ENCODE measurements at regions not wholly inside any gene's neighbourhood (a gene's known extent, or its start where the extent isn't known, plus 50 kb on each side); places are given as distances from the start of the nearest gene placed in this dataset.

DNA sequence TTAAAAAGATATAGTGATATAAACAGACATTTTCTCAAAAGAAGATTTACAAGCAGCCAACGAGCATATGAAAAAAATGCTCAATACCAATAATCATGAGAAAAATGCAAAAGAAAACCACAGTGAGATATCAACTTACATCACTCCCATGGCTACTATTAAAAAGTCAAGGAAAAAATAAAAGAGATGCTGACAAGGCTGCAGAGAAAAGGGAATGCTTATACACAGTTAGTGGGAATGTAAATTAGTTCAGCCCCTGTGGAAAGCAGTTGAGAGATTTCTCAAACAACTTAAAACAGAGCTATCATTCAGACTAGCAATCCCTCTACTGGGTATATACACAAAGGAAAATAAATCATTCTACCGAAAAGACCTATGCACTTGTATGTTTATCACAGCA lies 97.1 kb upstream of the CARD18 start:
- TF ChIP-seq, protein P1, sequence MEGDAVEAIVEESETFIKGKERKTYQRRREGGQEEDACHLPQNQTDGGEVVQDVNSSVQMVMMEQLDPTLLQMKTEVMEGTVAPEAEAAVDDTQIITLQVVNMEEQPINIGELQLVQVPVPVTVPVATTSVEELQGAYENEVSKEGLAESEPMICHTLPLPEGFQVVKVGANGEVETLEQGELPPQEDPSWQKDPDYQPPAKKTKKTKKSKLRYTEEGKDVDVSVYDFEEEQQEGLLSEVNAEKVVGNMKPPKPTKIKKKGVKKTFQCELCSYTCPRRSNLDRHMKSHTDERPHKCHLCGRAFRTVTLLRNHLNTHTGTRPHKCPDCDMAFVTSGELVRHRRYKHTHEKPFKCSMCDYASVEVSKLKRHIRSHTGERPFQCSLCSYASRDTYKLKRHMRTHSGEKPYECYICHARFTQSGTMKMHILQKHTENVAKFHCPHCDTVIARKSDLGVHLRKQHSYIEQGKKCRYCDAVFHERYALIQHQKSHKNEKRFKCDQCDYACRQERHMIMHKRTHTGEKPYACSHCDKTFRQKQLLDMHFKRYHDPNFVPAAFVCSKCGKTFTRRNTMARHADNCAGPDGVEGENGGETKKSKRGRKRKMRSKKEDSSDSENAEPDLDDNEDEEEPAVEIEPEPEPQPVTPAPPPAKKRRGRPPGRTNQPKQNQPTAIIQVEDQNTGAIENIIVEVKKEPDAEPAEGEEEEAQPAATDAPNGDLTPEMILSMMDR (IDR thresholded peaks at IDR 0.05; ENCODE audit: extremely low read depth, insufficient read depth, missing control alignments), result no peak
- DNase-seq (ENCODE audit: low spot score), result no peak
- in situ Hi-C loops (cut with MboI; ENCODE audit: low pct_unique_long_range_greater_than_20kb, low sequenced_read_pairs, unreplicated experiment), result no loop called here

DNA sequence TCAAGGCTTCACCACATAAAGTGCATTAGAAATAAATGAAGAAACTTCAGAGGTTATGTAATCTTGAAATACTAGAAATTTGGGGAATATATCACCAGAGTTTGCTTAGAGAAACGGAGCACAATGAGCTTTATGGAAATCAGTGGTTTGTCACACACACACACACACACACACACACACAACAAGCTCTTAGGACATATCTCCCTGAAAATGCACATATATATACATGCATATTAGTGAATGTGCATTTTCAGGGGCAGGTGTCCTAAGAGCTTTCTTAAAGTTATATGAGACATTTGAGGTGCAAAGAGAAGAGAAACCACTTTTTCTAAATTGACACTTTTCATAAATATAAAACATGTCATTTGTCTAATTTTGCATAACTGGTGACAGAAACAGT lies 93.7 kb upstream of the CARD18 start:
- in situ Hi-C loops (cut with MboI; ENCODE audit: low pct_unique_long_range_greater_than_20kb, low sequenced_read_pairs, unreplicated experiment), result no loop called here
- DNase-seq (ENCODE audit: low spot score), result no peak
- TF ChIP-seq, protein P1 (IDR thresholded peaks at IDR 0.05; ENCODE audit: extremely low read depth, insufficient read depth, missing control alignments), result no peak

DNA sequence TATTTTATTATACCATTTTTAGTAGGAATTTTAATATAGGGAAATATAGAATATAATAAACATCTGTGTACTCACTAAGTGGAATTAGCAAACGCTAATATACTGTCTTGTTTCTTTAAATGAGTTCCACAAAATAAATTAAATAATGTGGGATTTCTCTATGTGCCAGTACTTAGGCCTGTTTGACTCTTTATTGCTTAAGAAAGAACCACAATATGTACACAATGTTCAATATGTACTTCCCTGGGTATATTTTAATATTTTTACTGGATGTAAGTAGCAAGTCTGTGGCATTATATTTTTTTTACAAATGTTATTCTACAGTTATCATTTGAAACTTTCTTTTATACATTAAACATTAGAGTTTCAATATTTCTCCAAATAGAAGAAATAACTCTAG lies 92.5 kb upstream of the CARD18 start:
- in situ Hi-C loops (cut with MboI; ENCODE audit: low pct_unique_long_range_greater_than_20kb, low sequenced_read_pairs, unreplicated experiment), result no loop called here
- no peak for DNase-seq (ENCODE audit: low spot score)
- TF ChIP-seq, protein P1 (IDR thresholded peaks at IDR 0.05; ENCODE audit: extremely low read depth, insufficient read depth, missing control alignments), result no peak

DNA sequence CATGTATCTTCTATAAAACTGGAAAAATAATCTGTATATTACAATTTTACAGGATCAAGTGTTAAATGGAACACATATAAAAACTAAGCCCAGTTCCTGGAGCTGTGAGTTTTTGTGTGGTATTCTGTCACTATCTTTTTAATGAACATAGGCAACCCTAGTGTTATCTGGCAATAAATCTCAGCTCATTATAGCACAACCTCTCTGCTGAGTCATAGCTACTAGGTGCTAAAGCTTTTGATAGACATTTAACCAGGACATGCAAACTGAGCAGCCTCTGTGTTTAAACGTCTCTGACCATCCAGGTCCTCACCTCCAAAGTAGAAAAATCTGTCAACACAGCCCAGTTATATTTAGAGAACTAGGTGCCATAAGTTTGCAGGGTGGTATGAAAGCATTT lies 91.0 kb upstream of the CARD18 start:
- in situ Hi-C loops (cut with MboI; ENCODE audit: low pct_unique_long_range_greater_than_20kb, low sequenced_read_pairs, unreplicated experiment), result no loop called here
- no peak for DNase-seq (ENCODE audit: low spot score)
- TF ChIP-seq, protein P1 (IDR thresholded peaks at IDR 0.05; ENCODE audit: extremely low read depth, insufficient read depth, missing control alignments), result no peak

DNA sequence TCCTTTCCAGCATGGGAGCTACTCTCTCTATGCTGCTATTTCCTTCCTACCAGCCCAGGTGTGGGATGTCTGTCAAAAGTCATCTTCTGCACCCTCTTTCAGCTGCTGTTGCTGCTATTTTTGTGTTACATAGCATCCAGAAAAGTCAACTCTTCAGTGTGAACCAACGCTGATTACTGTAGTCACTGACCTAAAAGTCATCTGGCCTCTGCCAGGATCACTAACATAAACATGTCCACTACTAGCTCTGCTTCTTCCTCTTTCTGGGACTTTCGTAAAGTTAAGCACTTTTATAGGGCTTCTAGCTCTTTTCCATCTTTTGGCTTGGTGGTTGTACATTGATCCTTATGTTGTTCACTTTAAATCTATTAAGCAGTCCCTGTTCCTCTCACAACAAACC lies 90.2 kb upstream of the CARD18 start:
- in situ Hi-C loops (cut with MboI; ENCODE audit: low pct_unique_long_range_greater_than_20kb, low sequenced_read_pairs, unreplicated experiment), result no loop called here
- TF ChIP-seq, protein P1 (IDR thresholded peaks at IDR 0.05; ENCODE audit: extremely low read depth, insufficient read depth, missing control alignments), result no peak
- DNase-seq (ENCODE audit: low spot score), result no peak

DNA sequence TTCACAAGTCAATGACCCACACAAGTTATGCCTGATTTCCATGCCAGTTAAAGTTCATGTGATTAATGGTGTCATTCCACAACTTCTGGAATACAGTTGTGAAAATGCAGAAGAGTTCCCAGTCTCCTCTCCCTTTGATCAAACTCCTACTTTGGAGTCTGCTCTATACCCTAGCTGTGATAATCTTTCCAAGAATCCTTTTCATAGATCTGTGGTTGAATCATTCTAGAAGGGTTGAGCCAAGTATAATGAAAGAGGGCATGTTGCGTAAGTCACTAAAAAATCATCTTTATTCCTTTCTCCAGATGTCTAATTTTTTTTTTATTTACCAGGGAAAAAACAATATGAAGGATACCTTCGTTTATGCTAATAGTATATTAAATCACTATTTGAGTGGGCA lies 89.7 kb upstream of the CARD18 start:
- in situ Hi-C loops (cut with MboI; ENCODE audit: low pct_unique_long_range_greater_than_20kb, low sequenced_read_pairs, unreplicated experiment), result no loop called here
- TF ChIP-seq, protein P1 (IDR thresholded peaks at IDR 0.05; ENCODE audit: extremely low read depth, insufficient read depth, missing control alignments), result no peak
- no peak for DNase-seq (ENCODE audit: low spot score)

DNA sequence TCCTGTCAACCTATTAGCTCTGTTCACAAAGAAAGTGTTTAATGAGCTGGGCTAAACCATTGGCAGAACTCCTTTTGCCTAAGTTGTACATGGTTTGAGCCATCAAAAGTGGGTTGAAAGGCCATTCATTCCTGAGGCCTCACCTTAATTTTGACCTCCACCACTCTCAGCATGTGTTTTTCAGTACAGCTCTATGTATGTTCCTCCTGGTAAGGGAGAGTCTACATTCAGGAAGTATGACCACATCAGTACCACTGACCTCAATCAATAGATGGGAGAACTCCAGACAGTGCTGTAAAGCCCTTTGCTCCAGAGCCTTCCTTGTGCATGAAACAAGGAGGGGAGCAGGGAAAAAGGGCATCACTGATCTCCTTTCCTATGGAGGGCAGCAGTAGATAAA lies 87.8 kb upstream of the CARD18 start:
- DNase-seq (ENCODE audit: low spot score), result no peak
- in situ Hi-C loops (cut with MboI; ENCODE audit: low pct_unique_long_range_greater_than_20kb, low sequenced_read_pairs, unreplicated experiment), result no loop called here
- TF ChIP-seq, protein P1 (IDR thresholded peaks at IDR 0.05; ENCODE audit: extremely low read depth, insufficient read depth, missing control alignments), result no peak

All from GM13977 (cell line).